HEK293 (cell line): ENCODE measurements at regions not wholly inside any gene's neighbourhood (a gene's known extent, or its start where the extent isn't known, plus 50 kb on each side); places are given as distances from the start of the nearest gene placed in this dataset.

Experiments
- CTCF ChIA-PET: fragments of 350-600 bp; formaldehyde crosslinking; extraction: SDS; loops from one replicate; lab custom pipeline; 2021; ENCODE audit warnings: antibody characterized with exemption; lab: Yijun Ruan, JAX
- POLR2A ChIA-PET: fragments of 300-600 bp; formaldehyde crosslinking; extraction: SDS; loops from one replicate; lab custom pipeline; 2020; ENCODE audit warnings: antibody characterized with exemption, inconsistent platforms; lab: Yijun Ruan, JAX
- H3K27ac ChIP-seq: fragments of 200-500 bp; sonication (Bioruptor generic); 2 replicates; pipeline ENCODE4 v1.5.1; 2014; ENCODE audit warnings: low read depth, low read length, control low read depth, inconsistent platforms; ENCODE audit errors: extremely low read depth
- H3K36me3 ChIP-seq, 2 experiments: fragments of 200-500 bp in 1 of 2; sonication (Bioruptor generic) in 1 of 2; 1 replicate in 1 of 2; 2 replicates in 1 of 2; pipeline ENCODE4 v1.5.1; 2014 to 2017; ENCODE audit warnings: inconsistent platforms in 2 of 2, low read length in 2 of 2; ENCODE audit not compliant: control insufficient read depth in 2 of 2, insufficient read depth in 1 of 2
- H3K4me1 ChIP-seq: fragments of 200-500 bp; sonication (Bioruptor generic); 2 replicates; pipeline ENCODE4 v1.5.1; 2014; ENCODE audit warnings: mild to moderate bottlenecking, low read length, inconsistent platforms; ENCODE audit not compliant: control insufficient read depth, insufficient read depth
- H3K4me3 ChIP-seq: 2 replicates; pipeline ENCODE4 v1.5.1; 2011; ENCODE audit warnings: low read depth, mild to moderate bottlenecking, control low read depth, low read length, moderate library complexity
- H3K9me3 ChIP-seq: fragments of 200-500 bp; sonication (Bioruptor generic); 2 replicates; pipeline ENCODE4 v1.5.1; 2014; ENCODE audit warnings: low read depth, low read length, inconsistent platforms; ENCODE audit not compliant: control insufficient read depth, insufficient read depth
- ATF2 ChIP-seq: fragments of 450-650 bp; formaldehyde crosslinking; IDR thresholded peaks from 2 replicates; pipeline ENCODE4 v1.5.1; 2016; ENCODE audit warnings: missing biosample characterization, missing genetic modification characterization, low read depth
- KLF1 ChIP-seq: fragments of 450-650 bp; formaldehyde crosslinking; IDR thresholded peaks from 2 replicates; pipeline ENCODE4 v1.5.1; 2016; ENCODE audit warnings: missing biosample characterization, missing genetic modification characterization
- TSHZ1 ChIP-seq: fragments of 450-650 bp; formaldehyde crosslinking; IDR thresholded peaks from 2 replicates; pipeline ENCODE4 v1.5.1; 2016; ENCODE audit warnings: missing biosample characterization, missing genetic modification characterization, borderline replicate concordance
- ZBTB48 ChIP-seq: fragments of 450-650 bp; formaldehyde crosslinking; IDR thresholded peaks from 2 replicates; pipeline ENCODE4 v1.5.1; 2016; ENCODE audit warnings: missing biosample characterization, missing genetic modification characterization
- ZBTB7A ChIP-seq: fragments of 450-650 bp; formaldehyde crosslinking; IDR thresholded peaks from 2 replicates; pipeline ENCODE4 v1.5.1; 2016; ENCODE audit warnings: low read depth, missing biosample characterization, missing genetic modification characterization
- ZNF174 ChIP-seq: fragments of 450-650 bp; formaldehyde crosslinking; IDR thresholded peaks from 2 replicates; pipeline ENCODE4 v1.5.0; 2017; ENCODE audit warnings: missing biosample characterization, mild to moderate bottlenecking, missing genetic modification characterization
- ZNF211 ChIP-seq: fragments of 450-650 bp; formaldehyde crosslinking; IDR thresholded peaks from 2 replicates; pipeline ENCODE4 v1.5.1; 2016; ENCODE audit warnings: low read depth, missing biosample characterization, missing genetic modification characterization
- ZNF266 ChIP-seq: fragments of 450-650 bp; formaldehyde crosslinking; IDR thresholded peaks from 2 replicates; pipeline ENCODE4 v1.5.1; 2016; ENCODE audit warnings: missing biosample characterization, missing genetic modification characterization, low read depth
- ZNF280D ChIP-seq: fragments of 450-650 bp; formaldehyde crosslinking; IDR thresholded peaks from 2 replicates; pipeline ENCODE4 v1.5.1; 2016; ENCODE audit warnings: missing biosample characterization, missing genetic modification characterization
- ZNF335 ChIP-seq: fragments of 450-650 bp; formaldehyde crosslinking; conservative IDR thresholded peaks from 2 replicates; pipeline ENCODE4 v1.5.1; 2016; ENCODE audit warnings: missing biosample characterization, missing genetic modification characterization
- ZNF350 ChIP-seq: fragments of 450-650 bp; formaldehyde crosslinking; IDR thresholded peaks from 2 replicates; pipeline ENCODE4 v1.5.0; 2017; ENCODE audit warnings: missing biosample characterization, mild to moderate bottlenecking, missing genetic modification characterization
- ZNF354C ChIP-seq: fragments of 450-650 bp; formaldehyde crosslinking; IDR thresholded peaks from 2 replicates; pipeline ENCODE4 v1.5.1; 2016; ENCODE audit warnings: missing biosample characterization, missing genetic modification characterization, low read depth, borderline replicate concordance
- ZNF394 ChIP-seq: fragments of 450-650 bp; formaldehyde crosslinking; IDR thresholded peaks from 2 replicates; pipeline ENCODE4 v1.5.1; 2016; ENCODE audit warnings: missing biosample characterization, missing genetic modification characterization, mild to moderate bottlenecking, moderate library complexity, borderline replicate concordance
- ZNF626 ChIP-seq: fragments of 450-650 bp; sonication (Bioruptor Pico); formaldehyde crosslinking; IDR thresholded peaks from 2 replicates; pipeline ENCODE4 v1.5.1; 2018; ENCODE audit warnings: missing biosample characterization, missing genetic modification characterization, inconsistent platforms
- ZNF791 ChIP-seq: fragments of 450-650 bp; formaldehyde crosslinking; IDR thresholded peaks from 2 replicates; pipeline ENCODE4 v1.5.1; 2016; ENCODE audit warnings: missing biosample characterization, missing genetic modification characterization
- ZSCAN30 ChIP-seq: fragments of 450-650 bp; IDR thresholded peaks from 2 replicates; pipeline ENCODE4 v1.5.1; 2018; ENCODE audit warnings: missing biosample characterization, mild to moderate bottlenecking, missing genetic modification characterization, moderate library complexity

GRCh38 chr18:77397617-77398016 lies 148.0 kb downstream of the GALR1 start (continued):
- TF ChIP-seq ZNF174 (tag by site-specific recombination) (no peak), ZNF211 (no peak), ZBTB7A (no peak)

GRCh38 chr18:77400561-77400960 lies 150.9 kb downstream of the GALR1 start:
- Histone ChIP-seq H3K4me3 (no peak overlapping the region), H3K4me1 (no peaks in the 10 kb centered on the region), H3K9me3 (no peaks in the 10 kb centered on the region), H3K36me3 (no peaks in the 10 kb centered on the region), H3K27ac (no peak overlapping the region)
- ChIA-PET CTCF (no interaction called here), POLR2A (no interaction called here)
- TF ChIP-seq ZNF335 (tag by site-specific recombination) (no peak), KLF1 (tag by site-specific recombination) (no peak), ZNF266 (tag by site-specific recombination) (no peak), ZNF280D (tag by site-specific recombination) (no peak), ATF2 (no peak), ZNF354C (no peak), ZBTB48 (no peak), ZNF350 (tag by site-specific recombination) (no peak), TSHZ1 (tag by site-specific recombination) (no peak)

- POLR2A ChIA-PET: no interaction called here
- TF ChIP-seq ZNF626 (tag by site-specific recombination) (no peak), ZSCAN30 (no peak), ZNF791 (tag by site-specific recombination) (no peak), ZNF394 (tag by site-specific recombination) (no peak)
- Histone ChIP-seq H3K4me1 (no peaks in the 10 kb centered on the region), H3K27ac (no peak overlapping the region), H3K9me3 (no peaks in the 10 kb centered on the region), H3K4me3 (no peak overlapping the region), H3K36me3 (no peaks in the 10 kb centered on the region)
- CTCF ChIA-PET: interaction anchor here (0.9 kb wide), 1 partner anchor 401 kb away, joined by 3 read pairs; no protein-coding TSS in a partner anchor
Observed at GRCh38 chr18:77401173-77401572, 151.5 kb downstream of the GALR1 start.
